Gastroesophageal sphincter (tissue), 4 donors: ENCODE measurements at regions not wholly inside any gene's neighbourhood (a gene's known extent, or its start where the extent isn't known, plus 50 kb on each side); places are given as distances from the start of the nearest gene placed in this dataset.
"Not testable (repeated sequence)": the region's sequence is repeated elsewhere in the genome, so short reads cannot be mapped to it uniquely, and the experiment has no call there.

ENCODE experiments used
- ATAC-seq: fragments of 150-250 bp; one replicate; pipeline ENCODE4 v1.9.1; 2016; ENCODE audit warnings: mild to moderate bottlenecking, moderate library complexity
- H3K27ac ChIP-seq, 4 donors: fragments of 200-600 bp; sonication (generic) in 3 of 4; 1 replicate in 3 of 4; 2 replicates in 1 of 4; pipeline ENCODE4 v1.5.1; 2016 to 2019
- H3K27me3 ChIP-seq: fragments of 200-600 bp; sonication (generic); one replicate; pipeline ENCODE4 v1.5.1; 2019
- H3K36me3 ChIP-seq, 2 donors: fragments of 200-600 bp; sonication (generic); one replicate each; pipeline ENCODE4 v1.5.1; 2019; ENCODE audit warnings: control low read depth in 1 of 2
- H3K4me1 ChIP-seq, 3 donors: fragments of 200-600 bp; sonication (generic); 1 replicate in 2 of 3; 2 replicates in 1 of 3; pipeline ENCODE4 v1.5.1; 2016 to 2019; ENCODE audit warnings: control low read depth in 2 of 3
- H3K4me3 ChIP-seq, 2 donors: fragments of 200-600 bp; sonication (generic); one replicate each; pipeline ENCODE4 v1.5.1; 2019; ENCODE audit warnings: mild to moderate bottlenecking in 1 of 2, moderate library complexity in 1 of 2
- H3K9me3 ChIP-seq, 3 donors: fragments of 200-600 bp; sonication (generic); one replicate each; pipeline ENCODE4 v1.5.1; 2017 to 2019; ENCODE audit warnings: control low read depth in 2 of 3
- EP300 ChIP-seq: sonication (generic); formaldehyde crosslinking; IDR thresholded peaks from one replicate; pipeline ENCODE4 v1.6.1; 2017; ENCODE audit warnings: antibody characterized with exemption, mild to moderate bottlenecking
- POLR2A ChIP-seq, 2 donors: fragments of 450-650 bp; IDR thresholded peaks; one replicate each; pipeline ENCODE4 v1.6.1; 2017; ENCODE audit warnings: antibody characterized with exemption in 2 of 2, mild to moderate bottlenecking in 2 of 2, moderate library complexity in 1 of 2
- POLR2AphosphoS5 ChIP-seq: sonication (generic); formaldehyde crosslinking; IDR thresholded peaks from one replicate; pipeline ENCODE4 v1.6.1; 2017; ENCODE audit warnings: antibody characterized with exemption
- WGBS, 2 donors: methylation state at CpG; one replicate each; pipeline ENCODE4 v1.1.5; 2018; ENCODE audit warnings: low coverage in 1 of 2; 5-methylcytosine and 5-hydroxymethylcytosine counted together
- TF ChIP-seq, protein P1 (sequence below), 4 experiments: fragments of 200-600 bp in 2 of 4; fragments of 450-650 bp in 2 of 4; sonication (generic) in 1 of 4; IDR thresholded peaks; one replicate each; pipeline ENCODE4 v1.5.1; 2017 to 2019; ENCODE audit warnings: antibody characterized with exemption in 4 of 4, mild to moderate bottlenecking in 2 of 4, moderate library complexity in 2 of 4

DNA sequence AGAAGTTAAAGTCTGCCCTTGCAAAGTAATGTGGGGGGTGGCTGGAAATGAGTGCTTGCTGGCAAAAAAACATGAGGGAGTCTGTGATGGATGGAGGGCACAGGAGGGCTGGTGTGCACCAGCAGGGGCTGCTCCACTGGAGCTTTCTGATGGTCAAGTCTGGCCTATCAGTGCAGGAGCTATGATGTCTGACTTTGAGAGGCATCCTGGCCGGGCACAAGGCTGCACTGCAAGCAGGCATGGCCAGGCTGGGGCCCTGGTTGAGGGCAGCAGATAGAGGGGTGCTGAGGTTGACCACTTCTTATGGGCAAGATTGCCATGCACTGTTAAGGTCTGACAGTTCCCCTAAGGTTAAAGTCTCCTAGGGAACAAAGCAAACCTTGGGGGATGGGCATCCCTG, 1140.2 kb downstream of the FAM133A start:
- no peaks in the 10 kb centered on the region for H3K4me1 ChIP-seq
- no peaks in the 10 kb centered on the region for H3K36me3 ChIP-seq
- no peak for ATAC-seq
- H3K27me3 ChIP-seq, result no peaks in the 10 kb centered on the region
- WGBS, 2 donors, result no CpG with 5 or more reads among the region's 1 CpG
- TF ChIP-seq POLR2A (IDR thresholded peaks at IDR 0.05) (no peak), POLR2AphosphoS5 (no peak), EP300 (no peak)
- TF ChIP-seq, protein P1, sequence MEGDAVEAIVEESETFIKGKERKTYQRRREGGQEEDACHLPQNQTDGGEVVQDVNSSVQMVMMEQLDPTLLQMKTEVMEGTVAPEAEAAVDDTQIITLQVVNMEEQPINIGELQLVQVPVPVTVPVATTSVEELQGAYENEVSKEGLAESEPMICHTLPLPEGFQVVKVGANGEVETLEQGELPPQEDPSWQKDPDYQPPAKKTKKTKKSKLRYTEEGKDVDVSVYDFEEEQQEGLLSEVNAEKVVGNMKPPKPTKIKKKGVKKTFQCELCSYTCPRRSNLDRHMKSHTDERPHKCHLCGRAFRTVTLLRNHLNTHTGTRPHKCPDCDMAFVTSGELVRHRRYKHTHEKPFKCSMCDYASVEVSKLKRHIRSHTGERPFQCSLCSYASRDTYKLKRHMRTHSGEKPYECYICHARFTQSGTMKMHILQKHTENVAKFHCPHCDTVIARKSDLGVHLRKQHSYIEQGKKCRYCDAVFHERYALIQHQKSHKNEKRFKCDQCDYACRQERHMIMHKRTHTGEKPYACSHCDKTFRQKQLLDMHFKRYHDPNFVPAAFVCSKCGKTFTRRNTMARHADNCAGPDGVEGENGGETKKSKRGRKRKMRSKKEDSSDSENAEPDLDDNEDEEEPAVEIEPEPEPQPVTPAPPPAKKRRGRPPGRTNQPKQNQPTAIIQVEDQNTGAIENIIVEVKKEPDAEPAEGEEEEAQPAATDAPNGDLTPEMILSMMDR (IDR thresholded peaks at IDR 0.05), result no peak
- H3K27ac ChIP-seq, result no peak overlapping the region
- no peaks in the 10 kb centered on the region for H3K9me3 ChIP-seq
- H3K4me3 ChIP-seq, result no peak overlapping the region

DNA sequence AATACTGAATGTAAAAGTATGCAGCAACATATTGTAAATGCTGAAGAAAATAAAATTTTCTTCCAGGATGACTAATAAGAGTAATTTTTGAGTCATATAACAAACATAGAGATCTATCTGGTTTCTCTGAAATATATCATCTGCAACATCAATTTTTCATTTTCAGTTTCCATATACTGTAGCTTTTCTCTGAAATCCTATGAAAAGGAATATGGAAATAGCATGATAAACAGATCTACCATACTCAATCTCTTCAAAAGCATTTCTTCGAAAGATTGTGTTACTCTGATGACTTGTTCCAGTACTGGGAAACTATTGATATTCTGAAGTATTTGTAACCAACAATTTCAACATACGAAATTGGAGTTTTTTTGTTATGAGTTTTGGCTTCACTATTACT, 1156.7 kb downstream of the FAM133A start:
- H3K27ac ChIP-seq, result no peak overlapping the region
- WGBS, 2 donors, result 50 to 55% methylated on average over 2 of the region's 2 CpGs
- no peak for ATAC-seq
- H3K9me3 ChIP-seq, result no peaks in the 10 kb centered on the region
- no peaks in the 10 kb centered on the region for H3K4me1 ChIP-seq
- H3K36me3 ChIP-seq, result no peaks in the 10 kb centered on the region
- H3K27me3 ChIP-seq, result no peaks in the 10 kb centered on the region
- no peak overlapping the region for H3K4me3 ChIP-seq
- TF ChIP-seq POLR2A (IDR thresholded peaks at IDR 0.05) (no peak), POLR2AphosphoS5 (no peak), EP300 (no peak)
- TF ChIP-seq, protein P1 (IDR thresholded peaks at IDR 0.05), result no peak

- Histone ChIP-seq H3K27ac (no peak overlapping the region), H3K27me3 (no peaks in the 10 kb centered on the region), H3K9me3 (no peaks in the 10 kb centered on the region), H3K4me1 (no peaks in the 10 kb centered on the region), H3K4me3 (no peak overlapping the region), H3K36me3 (no peaks in the 10 kb centered on the region)
- no peak for ATAC-seq
- no peak for TF ChIP-seq EP300
- TF ChIP-seq, protein P1 (IDR thresholded peaks at IDR 0.05), result peak in 1 of 4 experiments; percentile 29
These were observed 1157.4 kb downstream of the FAM133A start for GRCh38 chrX:94831364-94831763.

- H3K36me3 ChIP-seq, result no peaks in the 10 kb centered on the region
- no peak overlapping the region for H3K27ac ChIP-seq
- no peaks in the 10 kb centered on the region for H3K9me3 ChIP-seq
- no peaks in the 10 kb centered on the region for H3K27me3 ChIP-seq
- ATAC-seq, result no peak
- no peak for TF ChIP-seq POLR2AphosphoS5
- TF ChIP-seq, protein P1 (IDR thresholded peaks at IDR 0.05), result no peak
- TF ChIP-seq EP300, result no peak
- no peak for TF ChIP-seq POLR2A (IDR thresholded peaks at IDR 0.05)
- 24 to 48% methylated on average over 3 of the region's 3 CpGs for WGBS, 2 donors
- no peak overlapping the region for H3K4me3 ChIP-seq
- no peaks in the 10 kb centered on the region for H3K4me1 ChIP-seq
These were observed 1160.2 kb downstream of the FAM133A start for GRCh38 chrX:94834226-94834625.

GRCh38 chrX:94850811-94851210, 1176.8 kb downstream of the FAM133A start:
- no peak overlapping the region for H3K4me3 ChIP-seq

GRCh38 chrX:94854251-94854650, 1180.2 kb downstream of the FAM133A start:
- TF ChIP-seq POLR2AphosphoS5 (no peak), EP300 (no peak), POLR2A (IDR thresholded peaks at IDR 0.05) (no peak)
- TF ChIP-seq, protein P1 (IDR thresholded peaks at IDR 0.05), result no peak
- H3K27ac ChIP-seq, result no peak overlapping the region
- no peak for ATAC-seq
- no peaks in the 10 kb centered on the region for H3K27me3 ChIP-seq
- no peak overlapping the region for H3K4me3 ChIP-seq
- no peaks in the 10 kb centered on the region for H3K9me3 ChIP-seq
- no CpG with 5 or more reads among the region's 1 CpG for WGBS, 2 donors
- no peaks in the 10 kb centered on the region for H3K36me3 ChIP-seq
- no peaks in the 10 kb centered on the region for H3K4me1 ChIP-seq

More at GRCh38 chrX:94850811-94851210, 1176.8 kb downstream of the FAM133A start:
- Histone ChIP-seq H3K9me3 (no peaks in the 10 kb centered on the region), H3K4me1 (no peaks in the 10 kb centered on the region), H3K27me3 (no peaks in the 10 kb centered on the region), H3K36me3 (no peaks in the 10 kb centered on the region), H3K27ac (no peak overlapping the region)
- no peak for TF ChIP-seq POLR2A (IDR thresholded peaks at IDR 0.05)
- no peak for TF ChIP-seq EP300
- no peak for ATAC-seq

DNA sequence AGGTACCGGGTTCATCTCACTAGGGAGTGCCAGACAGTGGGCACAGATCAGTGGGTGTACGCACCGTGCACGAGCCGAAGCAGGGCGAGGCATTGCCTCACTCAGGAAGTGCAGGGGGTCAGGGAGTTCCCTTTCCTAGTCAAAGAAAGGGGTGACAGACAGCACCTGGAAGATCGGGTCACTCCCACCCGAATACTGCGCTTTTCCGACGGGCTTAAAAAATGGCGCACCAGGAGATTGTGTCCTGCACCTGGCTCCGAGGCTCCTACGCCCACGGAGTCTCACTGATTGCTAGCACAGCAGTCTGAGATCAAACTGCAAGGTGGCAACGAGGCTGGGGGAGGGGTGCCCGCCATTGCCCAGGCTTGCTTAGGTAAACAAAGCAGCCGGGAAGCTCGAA, 1188.5 kb downstream of the FAM133A start:
- not testable (repeated sequence) for ATAC-seq, H3K36me3 ChIP-seq, H3K9me3 ChIP-seq, H3K4me3 ChIP-seq, H3K4me1 ChIP-seq, H3K27me3 ChIP-seq, H3K27ac ChIP-seq
- WGBS, 2 donors, result 96 to 100% methylated on average over 1 to 10 of the region's 19 CpGs
